ENCODE measurements at regions not wholly inside any gene's neighbourhood (a gene's known extent, or its start where the extent isn't known, plus 50 kb on each side); places are given as distances from the start of the nearest gene placed in this dataset.

DNA sequence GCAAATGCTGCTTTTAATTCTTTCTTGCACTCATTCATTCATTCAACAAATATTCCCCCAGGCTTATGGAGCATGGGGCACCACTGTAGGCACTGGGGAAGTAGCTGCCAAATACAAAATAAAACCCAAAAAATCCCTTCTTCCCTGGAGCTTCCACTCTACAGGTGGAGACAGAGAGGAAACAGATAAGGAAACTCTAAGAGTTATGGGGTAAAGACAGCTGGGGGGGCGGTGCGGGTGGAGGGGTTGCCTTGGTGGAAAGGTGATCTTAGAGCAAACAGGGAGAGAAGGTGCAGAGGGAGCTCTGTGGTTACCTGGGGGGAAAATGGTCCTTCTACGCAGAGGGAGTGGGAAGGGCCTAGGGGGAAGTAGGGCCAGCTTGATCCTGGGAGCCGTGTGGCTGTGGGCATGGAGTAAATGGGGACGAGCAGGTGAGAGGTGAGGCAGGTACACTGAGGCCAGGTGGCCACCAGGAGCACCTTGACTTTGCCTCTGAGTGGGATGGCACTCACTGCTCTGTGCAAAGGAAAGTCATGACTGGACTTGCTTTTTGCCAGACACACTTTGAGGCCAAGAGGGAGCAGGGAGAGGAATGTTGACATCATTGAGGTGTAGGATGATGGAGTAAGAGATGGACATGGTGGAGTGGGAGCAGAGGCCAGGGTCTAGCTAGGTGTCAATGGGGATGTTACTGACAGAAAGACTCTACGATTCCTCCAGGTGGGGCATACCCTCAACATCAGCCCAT lies 152.0 kb downstream of the ETS2 start:
- Histone ChIP-seq H3K4me3 (no peak overlapping the region), H3K36me3 (no peaks in the 10 kb centered on the region), H3K27ac (no peak overlapping the region), H3K27me3 (no peaks in the 10 kb centered on the region), H3K9me3 (no peaks in the 10 kb centered on the region), H3K4me1 (peaks cover 0 to 15% (median 2%) of the 10 kb centered on the region in 4 donors)
- no peak for DNase-seq
- intact Hi-C loops (cut with DNase I; ENCODE audit: low total_unique reads): no loop called here
- TF ChIP-seq, protein P1, sequence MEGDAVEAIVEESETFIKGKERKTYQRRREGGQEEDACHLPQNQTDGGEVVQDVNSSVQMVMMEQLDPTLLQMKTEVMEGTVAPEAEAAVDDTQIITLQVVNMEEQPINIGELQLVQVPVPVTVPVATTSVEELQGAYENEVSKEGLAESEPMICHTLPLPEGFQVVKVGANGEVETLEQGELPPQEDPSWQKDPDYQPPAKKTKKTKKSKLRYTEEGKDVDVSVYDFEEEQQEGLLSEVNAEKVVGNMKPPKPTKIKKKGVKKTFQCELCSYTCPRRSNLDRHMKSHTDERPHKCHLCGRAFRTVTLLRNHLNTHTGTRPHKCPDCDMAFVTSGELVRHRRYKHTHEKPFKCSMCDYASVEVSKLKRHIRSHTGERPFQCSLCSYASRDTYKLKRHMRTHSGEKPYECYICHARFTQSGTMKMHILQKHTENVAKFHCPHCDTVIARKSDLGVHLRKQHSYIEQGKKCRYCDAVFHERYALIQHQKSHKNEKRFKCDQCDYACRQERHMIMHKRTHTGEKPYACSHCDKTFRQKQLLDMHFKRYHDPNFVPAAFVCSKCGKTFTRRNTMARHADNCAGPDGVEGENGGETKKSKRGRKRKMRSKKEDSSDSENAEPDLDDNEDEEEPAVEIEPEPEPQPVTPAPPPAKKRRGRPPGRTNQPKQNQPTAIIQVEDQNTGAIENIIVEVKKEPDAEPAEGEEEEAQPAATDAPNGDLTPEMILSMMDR (IDR thresholded peaks at IDR 0.05): no peak

DNA sequence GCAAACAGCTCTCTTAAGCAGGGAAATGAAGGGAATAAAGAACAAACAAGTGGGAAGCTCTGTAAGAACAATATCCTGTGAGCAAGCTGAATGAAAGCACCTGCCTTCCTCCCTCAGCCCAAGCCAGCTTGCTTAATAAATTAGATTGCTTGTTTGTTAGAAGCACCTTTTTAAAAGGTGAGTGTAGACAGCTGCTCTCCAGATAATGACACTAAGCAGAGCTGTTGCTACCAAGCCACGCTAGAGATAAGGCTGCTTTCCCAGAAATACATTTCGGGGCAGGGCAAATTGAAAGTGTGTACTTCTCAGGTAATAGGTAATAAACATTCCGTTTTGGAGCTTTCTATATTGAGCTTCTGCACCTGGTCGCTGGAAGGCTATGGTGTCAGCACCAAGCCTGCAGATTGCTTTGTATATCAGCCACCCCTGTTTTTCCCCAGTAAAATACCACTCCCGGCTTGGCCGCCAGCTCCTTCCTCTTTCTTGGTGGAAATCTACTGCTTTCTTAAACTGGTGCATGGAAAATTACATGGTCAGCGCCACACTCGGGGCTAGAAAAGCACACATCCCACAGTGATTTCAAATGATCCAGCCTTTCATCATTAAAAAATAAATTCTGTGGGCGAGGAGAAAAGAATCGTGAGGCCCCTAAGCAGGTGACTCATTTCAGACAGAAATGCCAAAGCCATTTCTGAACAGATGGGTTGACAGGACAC lies 151.3 kb downstream of the ETS2 start:
- TF ChIP-seq, protein P1 (IDR thresholded peaks at IDR 0.05): no peak
- Histone ChIP-seq H3K36me3 (no peaks in the 10 kb centered on the region), H3K9me3 (no peaks in the 10 kb centered on the region), H3K4me1 (peaks cover 0 to 15% (median 2%) of the 10 kb centered on the region in 4 donors), H3K4me3 (no peak overlapping the region), H3K27ac (no peak overlapping the region), H3K27me3 (no peaks in the 10 kb centered on the region)
- DNase-seq: no peak
- intact Hi-C loops (cut with DNase I; ENCODE audit: low total_unique reads): no loop called here

DNA sequence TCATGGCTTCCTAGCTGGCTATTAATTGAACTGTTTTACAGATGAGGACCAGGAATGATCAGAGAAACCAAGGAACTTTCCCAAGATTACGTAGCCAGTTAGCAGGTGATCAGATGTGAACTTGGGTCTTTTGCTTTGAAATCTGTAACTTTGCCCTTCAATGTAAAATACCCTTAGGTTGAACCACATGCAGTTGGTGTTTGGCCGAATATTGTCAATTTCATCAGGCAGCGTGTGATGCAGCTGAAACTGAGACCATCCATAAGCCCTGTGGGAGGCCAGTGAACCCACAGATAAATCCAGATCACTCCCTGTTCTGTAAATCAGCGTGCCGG lies 150.8 kb downstream of the ETS2 start:
- Histone ChIP-seq H3K27ac (no peak overlapping the region), H3K27me3 (no peaks in the 10 kb centered on the region), H3K4me1 (peaks cover 0 to 15% (median 2%) of the 10 kb centered on the region in 4 donors), H3K4me3 (no peak overlapping the region), H3K36me3 (no peaks in the 10 kb centered on the region), H3K9me3 (no peaks in the 10 kb centered on the region)
- intact Hi-C loops (cut with DNase I; ENCODE audit: low total_unique reads): no loop called here
- no peak for DNase-seq
- TF ChIP-seq, protein P1 (IDR thresholded peaks at IDR 0.05): no peak

DNA sequence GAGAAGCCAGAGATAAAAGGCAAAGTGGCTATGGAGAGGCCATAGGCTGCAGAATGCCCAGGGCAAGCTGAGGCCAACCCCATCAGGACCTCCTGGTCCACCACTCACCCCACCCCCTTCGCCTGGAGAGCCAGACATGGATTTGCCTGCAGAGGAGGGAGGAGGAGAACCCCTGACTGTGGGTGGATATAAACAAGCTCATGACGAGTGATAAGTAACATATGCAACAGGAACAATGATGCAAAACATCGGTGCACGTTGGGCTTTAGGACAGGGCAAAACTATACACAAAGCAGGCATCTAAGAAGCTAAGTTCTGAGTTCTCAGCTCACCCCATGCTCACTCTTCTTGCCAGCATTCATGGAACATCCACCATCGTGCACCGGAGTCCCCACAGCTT lies 150.3 kb downstream of the ETS2 start:
- intact Hi-C loops (cut with DNase I; ENCODE audit: low total_unique reads): no loop called here
- Histone ChIP-seq H3K4me1 (peaks cover 0 to 15% (median 2%) of the 10 kb centered on the region in 4 donors), H3K4me3 (no peak overlapping the region), H3K36me3 (no peaks in the 10 kb centered on the region), H3K27ac (no peak overlapping the region), H3K9me3 (no peaks in the 10 kb centered on the region), H3K27me3 (no peaks in the 10 kb centered on the region)
- TF ChIP-seq, protein P1 (IDR thresholded peaks at IDR 0.05): no peak
- DNase-seq: no peak

DNA sequence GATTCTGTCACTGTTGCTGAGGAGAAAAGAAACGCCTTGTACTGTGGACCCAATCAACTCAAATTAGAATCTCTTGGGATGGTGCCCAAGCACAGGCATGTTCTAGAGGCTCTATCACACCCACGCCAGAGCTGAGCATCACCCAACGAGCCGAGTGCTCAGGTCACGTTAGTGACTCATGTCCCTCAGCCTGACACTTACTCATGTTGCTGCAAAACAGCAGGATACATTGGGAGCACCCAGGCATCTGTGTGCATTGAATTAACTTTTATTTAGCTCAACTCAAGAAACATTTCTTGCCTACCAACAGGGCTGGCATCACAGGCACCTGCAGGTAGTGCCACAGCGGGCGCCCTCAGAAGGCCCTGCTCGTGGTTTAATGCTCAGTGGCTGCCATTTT lies 149.8 kb downstream of the ETS2 start:
- Histone ChIP-seq H3K36me3 (no peaks in the 10 kb centered on the region), H3K27me3 (no peaks in the 10 kb centered on the region), H3K4me1 (peaks cover 0 to 15% (median 2%) of the 10 kb centered on the region in 4 donors), H3K9me3 (no peaks in the 10 kb centered on the region), H3K4me3 (no peak overlapping the region), H3K27ac (no peak overlapping the region)
- DNase-seq: no peak
- intact Hi-C loops (cut with DNase I; ENCODE audit: low total_unique reads): no loop called here
- TF ChIP-seq, protein P1 (IDR thresholded peaks at IDR 0.05): no peak
